K562 (cell line): ENCODE measurements at regions not wholly inside any gene's neighbourhood (a gene's known extent, or its start where the extent isn't known, plus 50 kb on each side); places are given as distances from the start of the nearest gene placed in this dataset.

ENCODE experiments used
- BDP1 ChIP-seq: IDR thresholded peaks from 3 replicates; pipeline ENCODE4 v1.6.1; 2011; ENCODE audit not compliant: insufficient read length, insufficient read depth
- CHD1 ChIP-seq: fragments of 200-600 bp; sonication (generic); IDR thresholded peaks from one replicate; pipeline ENCODE4 v1.6.1; 2012; ENCODE audit warnings: mild to moderate bottlenecking, moderate library complexity, low read length, inconsistent platforms
- CREM ChIP-seq: IDR thresholded peaks from 2 replicates; pipeline ENCODE4 v1.6.1; 2014; ENCODE audit warnings: antibody characterized with exemption, low read depth
- DDX20 ChIP-seq: fragments of 450-650 bp; IDR thresholded peaks from 2 replicates; pipeline ENCODE4 v1.6.1; 2016; ENCODE audit warnings: missing genetic modification characterization, low read depth, mild to moderate bottlenecking, missing compliant biosample characterization, moderate library complexity
- DPF2 ChIP-seq: fragments of 450-650 bp; IDR thresholded peaks from 2 replicates; pipeline ENCODE4 v1.6.1; 2016
- HMG20A ChIP-seq: fragments of 450-650 bp; formaldehyde crosslinking; conservative IDR thresholded peaks from 2 replicates; pipeline ENCODE4 v1.4.0; 2020; ENCODE audit warnings: mild to moderate bottlenecking, mixed read lengths
- IRF1 ChIP-seq: sonication (generic); formaldehyde crosslinking; IDR thresholded peaks from 2 replicates; pipeline ENCODE4 v1.8.0; 2022; ENCODE audit warnings: missing genetic modification reagents, mild to moderate bottlenecking, borderline replicate concordance
- MEIS2 ChIP-seq: fragments of 450-650 bp; IDR thresholded peaks from 2 replicates; pipeline ENCODE4 v1.6.1; 2014; ENCODE audit warnings: mild to moderate bottlenecking; ENCODE audit not compliant: partially characterized antibody
- NUFIP1 ChIP-seq: fragments of 450-650 bp; IDR thresholded peaks from 2 replicates; pipeline ENCODE4 v1.6.1; 2018; ENCODE audit not compliant: partially characterized antibody
- PRPF4 ChIP-seq: fragments of 200-400 bp; formaldehyde crosslinking; IDR thresholded peaks from one replicate; pipeline ENCODE4 v1.6.1; 2017; ENCODE audit warnings: low read length, low read depth, mild to moderate bottlenecking; ENCODE audit not compliant: insufficient read depth, poor library complexity, severe bottlenecking
- RBM14 ChIP-seq: fragments of 200-400 bp; formaldehyde crosslinking; IDR thresholded peaks from 2 replicates; pipeline ENCODE4 v1.6.1; 2018; ENCODE audit warnings: low read depth, mild to moderate bottlenecking, low read length, moderate library complexity, borderline replicate concordance; ENCODE audit not compliant: insufficient read depth
- SMARCA4 ChIP-seq: fragments of 450-650 bp; IDR thresholded peaks from 2 replicates; pipeline ENCODE4 v1.6.1; 2016
- SP2 ChIP-seq: IDR thresholded peaks from 2 replicates; pipeline ENCODE4 v1.6.1; 2011; ENCODE audit warnings: mild to moderate bottlenecking, low read depth, low read length, moderate library complexity; ENCODE audit not compliant: poor library complexity, severe bottlenecking; ENCODE audit errors: extremely low read depth
- ZBTB17 ChIP-seq: fragments of 450-650 bp; formaldehyde crosslinking; IDR thresholded peaks from 2 replicates; pipeline ENCODE4 v1.4.0; 2020; ENCODE audit warnings: mild to moderate bottlenecking
- ZNF197 ChIP-seq: fragments of 200-800 bp; sonication (Bioruptor generic); IDR thresholded peaks from 2 replicates; pipeline ENCODE4 v1.6.1; 2016; ENCODE audit warnings: low read depth, missing genetic modification characterization, missing compliant biosample characterization
- ZNF277 ChIP-seq: fragments of 250-450 bp; sonication (Bioruptor Pico); IDR thresholded peaks from 2 replicates; pipeline ENCODE4 v1.8.0; 2022; ENCODE audit warnings: inconsistent platforms, mild to moderate bottlenecking, moderate library complexity, borderline replicate concordance
- TF ChIP-seq, protein P1 (sequence below): IDR thresholded peaks from 3 replicates; pipeline ENCODE4 v1.6.1; 2011; ENCODE audit warnings: borderline replicate concordance, mild to moderate bottlenecking, moderate library complexity; ENCODE audit not compliant: insufficient read length; ENCODE audit errors: extremely low read depth
- TF ChIP-seq, protein P2 (sequence below): sonication (generic); formaldehyde crosslinking; IDR thresholded peaks from 2 replicates; pipeline ENCODE4 v1.8.1; 2023; ENCODE audit warnings: mild to moderate bottlenecking, missing genetic modification reagents, moderate library complexity
- TF ChIP-seq, protein P3 (sequence below): fragments of 250-450 bp; sonication (Bioruptor Pico); IDR thresholded peaks from 2 replicates; pipeline ENCODE4 v1.9.0; 2021; ENCODE audit warnings: mild to moderate bottlenecking, inconsistent platforms

DNA sequence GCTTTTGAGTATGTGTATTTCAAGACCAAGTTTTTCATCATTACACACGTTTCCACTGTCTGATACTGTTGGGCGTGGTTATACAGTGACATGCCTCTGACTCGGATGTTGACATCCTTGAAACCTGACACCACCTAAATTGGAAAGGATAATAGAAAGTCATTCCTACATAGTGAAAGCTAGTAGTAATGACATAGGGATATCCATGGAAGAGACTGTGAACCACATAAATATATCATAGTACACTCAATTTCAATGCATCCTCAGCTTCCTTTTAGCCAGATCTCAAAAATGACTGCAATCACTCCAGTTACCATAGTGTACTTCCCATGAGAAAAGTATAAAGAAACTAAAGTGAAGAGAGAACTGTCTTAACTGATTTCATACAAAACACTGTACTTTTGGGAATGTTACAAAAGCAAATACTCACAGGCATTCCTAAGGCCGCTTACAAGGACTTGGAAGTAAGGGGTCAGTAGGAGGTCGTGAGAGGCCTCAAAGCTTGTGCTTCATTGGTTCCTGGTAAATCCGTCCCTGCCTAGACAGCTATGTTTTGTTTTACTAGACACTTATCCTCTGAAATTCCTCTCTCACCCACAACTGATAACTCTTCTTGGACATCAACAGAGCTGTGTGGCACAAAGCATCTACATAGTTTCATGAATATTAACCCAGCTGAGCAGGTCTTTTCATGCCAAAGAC, 71.8 kb upstream of the VWDE start (continued):
- TF ChIP-seq SP2 (no peak), CREM (peak; percentile 35; the same call in 1 of the 2 replicates), MEIS2 (peak; percentile 43), SMARCA4 (peak; percentile 57), HMG20A (CRISPR knock-in tag) (no peak), DPF2 (peak; percentile 71; the same call in 1 of the 2 replicates), PRPF4 (no peak), IRF1 (no peak), ZNF277 (CRISPR knock-in tag) (no peak), CHD1 (no peak), DDX20 (tag) (no peak), BDP1 (no peak), ZBTB17 (CRISPR knock-in tag) (no peak), ZNF197 (CRISPR knock-in tag) (no peak), RBM14 (no peak), NUFIP1 (no peak)
- TF ChIP-seq, protein P1, sequence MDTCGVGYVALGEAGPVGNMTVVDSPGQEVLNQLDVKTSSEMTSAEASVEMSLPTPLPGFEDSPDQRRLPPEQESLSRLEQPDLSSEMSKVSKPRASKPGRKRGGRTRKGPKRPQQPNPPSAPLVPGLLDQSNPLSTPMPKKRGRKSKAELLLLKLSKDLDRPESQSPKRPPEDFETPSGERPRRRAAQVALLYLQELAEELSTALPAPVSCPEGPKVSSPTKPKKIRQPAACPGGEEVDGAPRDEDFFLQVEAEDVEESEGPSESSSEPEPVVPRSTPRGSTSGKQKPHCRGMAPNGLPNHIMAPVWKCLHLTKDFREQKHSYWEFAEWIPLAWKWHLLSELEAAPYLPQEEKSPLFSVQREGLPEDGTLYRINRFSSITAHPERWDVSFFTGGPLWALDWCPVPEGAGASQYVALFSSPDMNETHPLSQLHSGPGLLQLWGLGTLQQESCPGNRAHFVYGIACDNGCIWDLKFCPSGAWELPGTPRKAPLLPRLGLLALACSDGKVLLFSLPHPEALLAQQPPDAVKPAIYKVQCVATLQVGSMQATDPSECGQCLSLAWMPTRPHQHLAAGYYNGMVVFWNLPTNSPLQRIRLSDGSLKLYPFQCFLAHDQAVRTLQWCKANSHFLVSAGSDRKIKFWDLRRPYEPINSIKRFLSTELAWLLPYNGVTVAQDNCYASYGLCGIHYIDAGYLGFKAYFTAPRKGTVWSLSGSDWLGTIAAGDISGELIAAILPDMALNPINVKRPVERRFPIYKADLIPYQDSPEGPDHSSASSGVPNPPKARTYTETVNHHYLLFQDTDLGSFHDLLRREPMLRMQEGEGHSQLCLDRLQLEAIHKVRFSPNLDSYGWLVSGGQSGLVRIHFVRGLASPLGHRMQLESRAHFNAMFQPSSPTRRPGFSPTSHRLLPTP, result no peak
- TF ChIP-seq, protein P2, sequence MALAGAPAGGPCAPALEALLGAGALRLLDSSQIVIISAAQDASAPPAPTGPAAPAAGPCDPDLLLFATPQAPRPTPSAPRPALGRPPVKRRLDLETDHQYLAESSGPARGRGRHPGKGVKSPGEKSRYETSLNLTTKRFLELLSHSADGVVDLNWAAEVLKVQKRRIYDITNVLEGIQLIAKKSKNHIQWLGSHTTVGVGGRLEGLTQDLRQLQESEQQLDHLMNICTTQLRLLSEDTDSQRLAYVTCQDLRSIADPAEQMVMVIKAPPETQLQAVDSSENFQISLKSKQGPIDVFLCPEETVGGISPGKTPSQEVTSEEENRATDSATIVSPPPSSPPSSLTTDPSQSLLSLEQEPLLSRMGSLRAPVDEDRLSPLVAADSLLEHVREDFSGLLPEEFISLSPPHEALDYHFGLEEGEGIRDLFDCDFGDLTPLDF, result no peak
- TF ChIP-seq, protein P3, sequence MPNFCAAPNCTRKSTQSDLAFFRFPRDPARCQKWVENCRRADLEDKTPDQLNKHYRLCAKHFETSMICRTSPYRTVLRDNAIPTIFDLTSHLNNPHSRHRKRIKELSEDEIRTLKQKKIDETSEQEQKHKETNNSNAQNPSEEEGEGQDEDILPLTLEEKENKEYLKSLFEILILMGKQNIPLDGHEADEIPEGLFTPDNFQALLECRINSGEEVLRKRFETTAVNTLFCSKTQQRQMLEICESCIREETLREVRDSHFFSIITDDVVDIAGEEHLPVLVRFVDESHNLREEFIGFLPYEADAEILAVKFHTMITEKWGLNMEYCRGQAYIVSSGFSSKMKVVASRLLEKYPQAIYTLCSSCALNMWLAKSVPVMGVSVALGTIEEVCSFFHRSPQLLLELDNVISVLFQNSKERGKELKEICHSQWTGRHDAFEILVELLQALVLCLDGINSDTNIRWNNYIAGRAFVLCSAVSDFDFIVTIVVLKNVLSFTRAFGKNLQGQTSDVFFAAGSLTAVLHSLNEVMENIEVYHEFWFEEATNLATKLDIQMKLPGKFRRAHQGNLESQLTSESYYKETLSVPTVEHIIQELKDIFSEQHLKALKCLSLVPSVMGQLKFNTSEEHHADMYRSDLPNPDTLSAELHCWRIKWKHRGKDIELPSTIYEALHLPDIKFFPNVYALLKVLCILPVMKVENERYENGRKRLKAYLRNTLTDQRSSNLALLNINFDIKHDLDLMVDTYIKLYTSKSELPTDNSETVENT (CRISPR knock-in tag), result no peak
